NCI-H69 (cell line): ENCODE measurements at regions not wholly inside any gene's neighbourhood (a gene's known extent, or its start where the extent isn't known, plus 50 kb on each side); places are given as distances from the start of the nearest gene placed in this dataset.

Source experiments
- DNase-seq: peaks from one replicate; lab custom pipeline; 2025; lab: John Stamatoyannopoulos, UW

DNA sequence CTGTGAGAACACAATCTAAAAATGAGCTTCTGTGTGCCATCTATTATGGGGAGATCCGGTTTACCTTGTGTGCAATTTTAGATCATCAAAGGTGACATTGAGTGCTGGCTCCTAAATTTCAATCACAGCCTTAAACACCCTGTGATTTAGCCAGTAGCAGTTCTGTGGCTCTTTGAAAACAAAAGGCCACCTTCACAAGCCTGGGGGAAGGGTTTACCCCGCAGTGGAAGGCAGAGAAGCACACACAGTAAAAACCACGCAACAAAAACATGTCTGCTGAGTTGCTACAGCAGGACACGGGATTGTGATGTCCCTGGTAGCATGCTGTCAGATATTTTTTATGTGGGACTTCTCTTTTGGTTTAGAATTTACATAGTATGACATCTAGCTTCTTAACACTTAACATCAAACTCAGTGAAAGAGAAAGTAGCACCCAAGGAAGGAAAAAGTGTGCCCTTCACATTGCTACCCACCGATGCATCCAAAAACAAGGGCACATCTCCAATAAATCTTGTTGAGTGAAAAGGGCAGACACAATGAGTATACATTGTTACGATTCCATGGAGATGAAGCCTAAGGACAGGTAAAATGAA, 56.1 kb upstream of the RNF152 start:
- no peak for DNase-seq

DNA sequence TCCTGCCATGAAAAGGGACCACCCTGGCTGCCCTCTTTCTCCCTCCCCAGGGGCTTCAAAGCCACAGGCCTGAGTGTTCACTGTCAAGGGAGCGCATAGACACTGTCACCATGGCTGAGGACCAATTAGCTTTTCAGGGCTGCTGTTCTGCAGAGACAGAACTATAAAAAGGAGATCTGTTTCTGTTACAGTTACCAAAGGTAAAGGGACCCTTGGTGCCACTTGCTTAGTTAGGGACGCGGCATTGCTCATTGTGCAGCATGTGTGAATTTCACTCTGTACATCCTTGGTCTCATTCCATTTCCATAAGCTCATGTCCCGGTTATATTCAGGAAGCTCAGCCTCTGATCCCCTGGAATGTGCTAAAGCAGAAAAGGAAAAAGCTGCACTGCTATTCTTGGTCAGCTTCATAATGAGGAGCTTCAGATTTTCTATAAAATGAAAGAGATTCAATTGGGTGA, 55.5 kb upstream of the RNF152 start:
- no peak for DNase-seq

DNA sequence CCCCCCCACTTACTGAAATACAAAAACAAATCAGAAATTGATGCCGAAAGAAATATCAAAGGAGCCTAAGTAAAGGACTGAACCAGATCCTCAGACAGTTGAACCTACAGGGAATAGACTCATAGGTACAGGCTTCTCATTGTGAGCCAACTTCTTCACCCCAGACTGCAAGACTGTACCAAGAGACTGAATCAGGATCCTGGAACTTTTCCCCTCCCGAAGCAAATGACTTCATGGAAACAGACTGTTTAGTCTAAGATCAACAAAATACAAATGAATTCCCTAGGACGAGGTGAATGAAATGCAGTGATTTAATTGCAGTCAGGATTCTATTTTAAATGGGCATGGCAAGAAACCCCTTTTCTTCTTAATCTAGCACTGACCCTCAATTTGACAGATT, 53.6 kb upstream of the RNF152 start:
- DNase-seq: no peak

DNA sequence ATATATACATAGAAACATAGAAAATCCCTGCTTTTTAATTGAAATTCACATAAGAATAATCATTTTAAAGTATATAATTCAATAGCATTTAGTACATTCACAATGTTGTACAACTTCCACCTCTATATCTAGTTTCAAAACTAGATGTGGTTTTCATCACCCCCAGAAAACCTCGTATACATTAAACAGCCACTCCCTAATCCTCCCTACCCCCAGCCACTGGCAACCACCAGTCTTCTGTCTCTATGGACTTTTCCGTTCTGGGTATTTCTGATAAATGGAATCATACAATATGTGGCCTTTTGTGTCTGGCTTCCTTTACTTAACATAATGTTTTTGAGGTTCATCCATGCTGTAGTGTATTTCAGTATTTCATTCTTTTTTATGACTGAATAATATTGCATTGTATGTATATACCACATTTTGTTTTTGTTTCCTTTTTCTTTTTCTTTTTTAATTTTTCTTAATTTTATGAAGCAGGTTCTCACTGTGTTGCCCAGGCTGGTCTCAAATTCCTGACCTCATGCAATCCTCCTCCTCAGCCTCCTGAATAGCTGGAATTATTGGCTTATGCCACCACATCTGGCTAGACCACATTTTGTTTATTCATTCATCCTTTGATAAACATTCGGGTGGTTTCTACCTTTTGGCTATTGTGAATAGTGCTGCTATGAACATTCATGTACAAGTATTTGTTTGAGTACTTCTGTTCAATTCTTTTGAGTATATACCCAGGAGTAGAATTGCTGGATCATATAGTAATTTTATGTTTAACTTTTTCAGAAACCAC, 50.6 kb upstream of the RNF152 start:
- no peak for DNase-seq
